Transverse colon (tissue), 4 donors: ENCODE measurements at regions not wholly inside any gene's neighbourhood (a gene's known extent, or its start where the extent isn't known, plus 50 kb on each side); places are given as distances from the start of the nearest gene placed in this dataset.

Experiments used
- CTCF ChIP-seq, 5 experiments: fragments of 200-600 bp in 3 of 5; fragments of 450-650 bp in 2 of 5; sonication (generic) in 3 of 5; IDR thresholded peaks; 1 replicate in 2 of 5; 2 replicates in 3 of 5; pipeline ENCODE4 v1.5.1; 2016 to 2017; ENCODE audit warnings: antibody characterized with exemption in 5 of 5, inconsistent platforms in 3 of 5, mild to moderate bottlenecking in 2 of 5, moderate library complexity in 1 of 5
- POLR2AphosphoS5 ChIP-seq, 3 donors: sonication (generic); formaldehyde crosslinking; IDR thresholded peaks; one replicate each; pipeline ENCODE4 v1.6.1; 2016; ENCODE audit warnings: antibody characterized with exemption in 3 of 3

GRCh38 chr7:50868426-50869100, 85.9 kb upstream of the GRB10 start:
- TF ChIP-seq CTCF (IDR thresholded peaks at IDR 0.05) (no peak), POLR2AphosphoS5 (IDR thresholded peaks at IDR 0.05) (no peak)
